ENCODE measurements at regions not wholly inside any gene's neighbourhood (a gene's known extent, or its start where the extent isn't known, plus 50 kb on each side); places are given as distances from the start of the nearest gene placed in this dataset.

GRCh38 chr4:64774626-64775025 is 365.4 kb upstream of the TECRL start:
- TF ChIP-seq CTCF (IDR thresholded peaks at IDR 0.05), result no peak
- TF ChIP-seq POLR2AphosphoS5 (IDR thresholded peaks at IDR 0.05; ENCODE audit: insufficient read depth in 1 of 2, low read depth in 1 of 2), result no peak
- no peak for TF ChIP-seq POLR2A (IDR thresholded peaks at IDR 0.05)

Data from vagina (tissue), 2 donors.